ENCODE measurements at regions not wholly inside any gene's neighbourhood (a gene's known extent, or its start where the extent isn't known, plus 50 kb on each side); places are given as distances from the start of the nearest gene placed in this dataset.

- H2AFZ ChIP-seq (ENCODE audit: control insufficient read depth, low read depth, low read length) = no peak overlapping the region
- H3K4me3 ChIP-seq = no peak overlapping the region
- TF ChIP-seq BMI1 (IDR thresholded peaks at IDR 0.05; ENCODE audit: borderline replicate concordance) (no peak), STAT3 (IDR thresholded peaks at IDR 0.05; ENCODE audit: low read depth, low read length) (no peak), ZNF217 (IDR thresholded peaks at IDR 0.05) (no peak), ZNF622 (IDR thresholded peaks at IDR 0.05) (no peak), TBL1XR1 (IDR thresholded peaks at IDR 0.05; ENCODE audit: low read depth, low read length) (no peak), MYB (IDR thresholded peaks at IDR 0.05; ENCODE audit: borderline replicate concordance, low read depth, low read length) (no peak), POU2F2 (IDR thresholded peaks at IDR 0.05; ENCODE audit: borderline replicate concordance, low read depth, low read length) (no peak), MEF2A (IDR thresholded peaks at IDR 0.05; ENCODE audit: insufficient read depth, low read depth, low read length) (no peak)
- no TSS peak for BruUV-seq (replicated peaks)
- 51% methylated on average over 11 of the region's 11 CpGs for WGBS (ENCODE audit: insufficient coverage, insufficient replicate concordance, low lambda C conversion rate, missing lambda C conversion rate)
- no peaks in the 10 kb centered on the region for H3K79me2 ChIP-seq (ENCODE audit: control insufficient read depth, insufficient read depth, low read length)
- no peaks in the 10 kb centered on the region for H4K20me1 ChIP-seq (ENCODE audit: control insufficient read depth, insufficient read depth)
- H3K4me2 ChIP-seq (ENCODE audit: control insufficient read depth, insufficient read depth) = no peak overlapping the region
- FAIRE-seq (no peak), DNase-seq (ENCODE audit: low read depth, low spot score) (no peak), ATAC-seq (no peak)
- H3K4me1 ChIP-seq (ENCODE audit: control insufficient read depth, insufficient read depth, low read length) = no peaks in the 10 kb centered on the region
- ChIA-PET CTCF (no interaction called here), SMC1A (ENCODE audit: uncharacterized antibody, unreplicated experiment) (no interaction called here), RAD21 (ENCODE audit: unreplicated experiment) (no interaction called here), POLR2A (no interaction called here)
- no peaks in the 10 kb centered on the region for H3K36me3 ChIP-seq (ENCODE audit: control insufficient read depth in 2 of 2, insufficient read depth in 2 of 2, low read length in 1 of 2)
- no peak overlapping the region for H3K9ac ChIP-seq (ENCODE audit: control insufficient read depth, insufficient read depth, low read length)
- H3K27ac ChIP-seq (ENCODE audit: control insufficient read depth, insufficient read depth) = no peak overlapping the region
- in situ Hi-C loops (cut with MboI) (no loop called here), intact Hi-C loops (cut with micrococcal nuclease; ENCODE audit: unreplicated experiment) (no loop called here)
- H3K27me3 ChIP-seq (replicated peaks in 1 of 2; ENCODE audit: control insufficient read depth in 2 of 2, insufficient read depth in 2 of 2, low read length in 1 of 2) = no peaks in the 10 kb centered on the region
- H3K9me3 ChIP-seq (replicated peaks; ENCODE audit: control insufficient read depth, insufficient read depth, low read length) = no peaks in the 10 kb centered on the region
Observed at GRCh38 chr2:14761118-14761517, 128.6 kb downstream of the LRATD1 start.

GRCh38 chr2:14773696-14774095 is 141.2 kb downstream of the LRATD1 start:
- Histone ChIP-seq H3K36me3 (ENCODE audit: control insufficient read depth in 2 of 2, insufficient read depth in 2 of 2, low read length in 1 of 2) (no peaks in the 10 kb centered on the region), H3K4me1 (ENCODE audit: control insufficient read depth, insufficient read depth, low read length) (no peaks in the 10 kb centered on the region), H2AFZ (ENCODE audit: control insufficient read depth, low read depth, low read length) (no peak overlapping the region), H3K4me3 (no peak overlapping the region), H3K4me2 (ENCODE audit: control insufficient read depth, insufficient read depth) (no peak overlapping the region), H4K20me1 (ENCODE audit: control insufficient read depth, insufficient read depth) (no peaks in the 10 kb centered on the region; the same call in 1 of the 2 replicates), H3K9me3 (replicated peaks; ENCODE audit: control insufficient read depth, insufficient read depth, low read length) (no peaks in the 10 kb centered on the region), H3K9ac (ENCODE audit: control insufficient read depth, insufficient read depth, low read length) (no peak overlapping the region), H3K79me2 (ENCODE audit: control insufficient read depth, insufficient read depth, low read length) (no peaks in the 10 kb centered on the region), H3K27me3 (replicated peaks in 1 of 2; ENCODE audit: control insufficient read depth in 2 of 2, insufficient read depth in 2 of 2, low read length in 1 of 2) (no peaks in the 10 kb centered on the region), H3K27ac (ENCODE audit: control insufficient read depth, insufficient read depth) (no peak overlapping the region)
- POLR2A ChIA-PET = no interaction called here
- WGBS (ENCODE audit: insufficient coverage, insufficient replicate concordance, low lambda C conversion rate, missing lambda C conversion rate) = 26% methylated on average over 2 of the region's 2 CpGs
- ATAC-seq = no peak
- SMC1A ChIA-PET (ENCODE audit: uncharacterized antibody, unreplicated experiment) = interaction anchor here (0.6 kb wide), 1 partner anchor 1786 kb away, joined by 3 read pairs; no protein-coding TSS in a partner anchor
- intact Hi-C loops (cut with micrococcal nuclease; ENCODE audit: unreplicated experiment) (no loop called here), in situ Hi-C loops (cut with MboI) (no loop called here)
- CTCF ChIA-PET = no interaction called here
- RAD21 ChIA-PET (ENCODE audit: unreplicated experiment) = no interaction called here
- BruUV-seq (replicated peaks) = no TSS peak
- FAIRE-seq = peak; percentile 7
- DNase-seq (ENCODE audit: low read depth, low spot score) = no peak
- TF ChIP-seq POU2F2 (IDR thresholded peaks at IDR 0.05; ENCODE audit: borderline replicate concordance, low read depth, low read length) (no peak), SMC3 (IDR thresholded peaks at IDR 0.05; ENCODE audit: borderline replicate concordance, low read length) (no peak), RELA (IDR thresholded peaks at IDR 0.05; ENCODE audit: borderline replicate concordance, partially characterized antibody) (no peak), SREBF2 (IDR thresholded peaks at IDR 0.05; ENCODE audit: low read length) (no peak), MTA2 (IDR thresholded peaks at IDR 0.05; ENCODE audit: low read depth) (no peak)
- TF ChIP-seq, protein P1, sequence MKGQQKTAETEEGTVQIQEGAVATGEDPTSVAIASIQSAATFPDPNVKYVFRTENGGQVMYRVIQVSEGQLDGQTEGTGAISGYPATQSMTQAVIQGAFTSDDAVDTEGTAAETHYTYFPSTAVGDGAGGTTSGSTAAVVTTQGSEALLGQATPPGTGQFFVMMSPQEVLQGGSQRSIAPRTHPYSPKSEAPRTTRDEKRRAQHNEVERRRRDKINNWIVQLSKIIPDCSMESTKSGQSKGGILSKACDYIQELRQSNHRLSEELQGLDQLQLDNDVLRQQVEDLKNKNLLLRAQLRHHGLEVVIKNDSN (IDR thresholded peaks at IDR 0.05; ENCODE audit: borderline replicate concordance, extremely low read length, insufficient read depth, low read depth, low read length) = no peak
- TF ChIP-seq, protein P2, sequence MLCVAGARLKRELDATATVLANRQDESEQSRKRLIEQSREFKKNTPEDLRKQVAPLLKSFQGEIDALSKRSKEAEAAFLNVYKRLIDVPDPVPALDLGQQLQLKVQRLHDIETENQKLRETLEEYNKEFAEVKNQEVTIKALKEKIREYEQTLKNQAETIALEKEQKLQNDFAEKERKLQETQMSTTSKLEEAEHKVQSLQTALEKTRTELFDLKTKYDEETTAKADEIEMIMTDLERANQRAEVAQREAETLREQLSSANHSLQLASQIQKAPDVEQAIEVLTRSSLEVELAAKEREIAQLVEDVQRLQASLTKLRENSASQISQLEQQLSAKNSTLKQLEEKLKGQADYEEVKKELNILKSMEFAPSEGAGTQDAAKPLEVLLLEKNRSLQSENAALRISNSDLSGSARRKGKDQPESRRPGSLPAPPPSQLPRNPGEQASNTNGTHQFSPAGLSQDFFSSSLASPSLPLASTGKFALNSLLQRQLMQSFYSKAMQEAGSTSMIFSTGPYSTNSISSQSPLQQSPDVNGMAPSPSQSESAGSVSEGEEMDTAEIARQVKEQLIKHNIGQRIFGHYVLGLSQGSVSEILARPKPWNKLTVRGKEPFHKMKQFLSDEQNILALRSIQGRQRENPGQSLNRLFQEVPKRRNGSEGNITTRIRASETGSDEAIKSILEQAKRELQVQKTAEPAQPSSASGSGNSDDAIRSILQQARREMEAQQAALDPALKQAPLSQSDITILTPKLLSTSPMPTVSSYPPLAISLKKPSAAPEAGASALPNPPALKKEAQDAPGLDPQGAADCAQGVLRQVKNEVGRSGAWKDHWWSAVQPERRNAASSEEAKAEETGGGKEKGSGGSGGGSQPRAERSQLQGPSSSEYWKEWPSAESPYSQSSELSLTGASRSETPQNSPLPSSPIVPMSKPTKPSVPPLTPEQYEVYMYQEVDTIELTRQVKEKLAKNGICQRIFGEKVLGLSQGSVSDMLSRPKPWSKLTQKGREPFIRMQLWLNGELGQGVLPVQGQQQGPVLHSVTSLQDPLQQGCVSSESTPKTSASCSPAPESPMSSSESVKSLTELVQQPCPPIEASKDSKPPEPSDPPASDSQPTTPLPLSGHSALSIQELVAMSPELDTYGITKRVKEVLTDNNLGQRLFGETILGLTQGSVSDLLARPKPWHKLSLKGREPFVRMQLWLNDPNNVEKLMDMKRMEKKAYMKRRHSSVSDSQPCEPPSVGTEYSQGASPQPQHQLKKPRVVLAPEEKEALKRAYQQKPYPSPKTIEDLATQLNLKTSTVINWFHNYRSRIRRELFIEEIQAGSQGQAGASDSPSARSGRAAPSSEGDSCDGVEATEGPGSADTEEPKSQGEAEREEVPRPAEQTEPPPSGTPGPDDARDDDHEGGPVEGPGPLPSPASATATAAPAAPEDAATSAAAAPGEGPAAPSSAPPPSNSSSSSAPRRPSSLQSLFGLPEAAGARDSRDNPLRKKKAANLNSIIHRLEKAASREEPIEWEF (IDR thresholded peaks at IDR 0.05; ENCODE audit: insufficient replicate concordance, low read depth, low read length) = no peak

All from GM12878 (cell line).